Skeletal muscle tissue (tissue), 3 donors: ENCODE measurements at regions not wholly inside any gene's neighbourhood (a gene's known extent, or its start where the extent isn't known, plus 50 kb on each side); places are given as distances from the start of the nearest gene placed in this dataset.

Source experiments
- H3K27ac ChIP-seq: one replicate; pipeline ENCODE4 v1.7.0; 2013; ENCODE audit warnings: mild to moderate bottlenecking, low read depth, low read length, inconsistent platforms
- H3K27me3 ChIP-seq, 3 donors: one replicate each; pipeline ENCODE4 v1.7.0; 2013; ENCODE audit warnings: low read length in 3 of 3; ENCODE audit not compliant: control insufficient read depth in 3 of 3, insufficient read depth in 3 of 3
- H3K36me3 ChIP-seq, 3 donors: one replicate each; pipeline ENCODE4 v1.7.0; 2013; ENCODE audit warnings: low read length in 3 of 3; ENCODE audit not compliant: control insufficient read depth in 3 of 3, insufficient read depth in 3 of 3
- H3K4me1 ChIP-seq, 3 donors: one replicate each; pipeline ENCODE4 v1.7.0; 2013; ENCODE audit warnings: low read length in 3 of 3, mild to moderate bottlenecking in 3 of 3; ENCODE audit not compliant: control insufficient read depth in 3 of 3, insufficient read depth in 3 of 3
- H3K4me3 ChIP-seq, 3 donors: one replicate each; pipeline ENCODE4 v1.7.0; 2013; ENCODE audit warnings: low read length in 3 of 3
- H3K9ac ChIP-seq, 3 donors: one replicate each; pipeline ENCODE4 v1.7.0; 2013; ENCODE audit warnings: low read length in 3 of 3, mild to moderate bottlenecking in 3 of 3, moderate library complexity in 2 of 3, low read depth in 1 of 3
- H3K9me3 ChIP-seq, 3 donors: one replicate each; pipeline ENCODE4 v1.7.0; 2013; ENCODE audit warnings: low read length in 3 of 3; ENCODE audit not compliant: control insufficient read depth in 3 of 3
- donor health status: Osteomylitis.

GRCh38 chr10:111996103-111996502 is 187.5 kb downstream of the GPAM start:
- H3K27me3 ChIP-seq = no peaks in the 10 kb centered on the region
- peaks cover 0 to 6% (median 3%) of the 10 kb centered on the region in 3 donors for H3K9me3 ChIP-seq
- H3K4me3 ChIP-seq = no peak overlapping the region
- H3K9ac ChIP-seq = no peak overlapping the region
- H3K4me1 ChIP-seq = no peaks in the 10 kb centered on the region
- H3K36me3 ChIP-seq = no peaks in the 10 kb centered on the region
- no peak overlapping the region for H3K27ac ChIP-seq

DNA sequence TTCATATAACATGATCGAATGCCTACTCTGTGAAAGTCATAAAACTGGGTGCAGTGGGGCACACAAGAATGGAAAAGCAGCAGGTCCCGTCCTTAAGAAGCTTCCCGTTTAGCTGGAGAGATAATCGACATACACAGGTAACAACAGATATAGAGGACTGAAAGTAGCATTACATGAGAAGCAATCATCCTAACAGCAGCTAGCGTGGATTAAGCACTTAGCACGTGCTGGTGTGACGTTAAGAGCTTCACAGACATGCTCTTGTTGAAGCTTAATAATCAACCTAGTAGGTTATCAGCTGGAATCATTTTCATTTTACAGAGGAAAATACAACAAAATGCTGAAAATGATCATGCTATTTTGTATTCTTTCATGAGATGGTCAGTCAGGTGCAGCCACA is 184.8 kb downstream of the GPAM start:
- H3K4me1 ChIP-seq = no peaks in the 10 kb centered on the region
- H3K27ac ChIP-seq = no peak overlapping the region
- H3K4me3 ChIP-seq = no peak overlapping the region
- H3K36me3 ChIP-seq = no peaks in the 10 kb centered on the region
- no peaks in the 10 kb centered on the region for H3K27me3 ChIP-seq
- H3K9ac ChIP-seq = no peak overlapping the region
- peaks cover 0 to 6% (median 3%) of the 10 kb centered on the region in 3 donors for H3K9me3 ChIP-seq

DNA sequence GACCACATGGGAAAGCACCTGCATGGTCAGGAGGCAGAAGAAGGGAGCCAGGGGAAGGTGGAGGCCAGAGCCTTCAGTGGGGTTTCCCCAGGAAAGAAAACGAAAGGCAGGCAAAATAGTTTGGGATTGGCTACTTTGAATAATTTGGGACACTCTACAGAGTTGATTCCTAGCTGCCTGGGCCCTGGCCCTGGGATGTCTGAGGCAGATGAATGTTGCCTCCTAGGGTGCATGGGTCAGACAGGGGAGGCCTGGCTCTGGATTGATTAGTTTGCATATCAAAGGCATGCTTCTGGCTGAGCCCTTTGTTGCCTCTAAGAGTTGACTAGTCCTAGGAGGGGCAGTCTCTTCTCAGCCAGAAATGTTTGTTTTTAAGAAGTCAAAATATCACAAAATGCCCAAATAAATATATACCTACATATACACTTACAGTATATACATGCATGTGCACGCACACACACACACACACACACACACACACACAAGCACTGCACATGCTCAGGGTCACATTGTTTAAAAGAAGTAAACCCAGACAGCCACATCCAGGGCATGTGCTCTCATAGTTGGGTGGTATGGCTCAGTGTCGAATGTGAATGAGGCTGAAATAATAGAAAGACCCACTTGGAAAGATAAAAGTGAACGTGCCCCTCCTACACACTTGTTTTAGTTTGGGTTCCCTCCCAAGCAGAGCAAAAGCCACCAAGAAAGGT is 184.2 kb downstream of the GPAM start:
- Histone ChIP-seq H3K27me3 (no peaks in the 10 kb centered on the region), H3K9me3 (peaks cover 0 to 6% (median 3%) of the 10 kb centered on the region in 3 donors), H3K4me3 (no peak overlapping the region), H3K4me1 (no peaks in the 10 kb centered on the region), H3K9ac (no peak overlapping the region), H3K36me3 (no peaks in the 10 kb centered on the region), H3K27ac (no peak overlapping the region)

DNA sequence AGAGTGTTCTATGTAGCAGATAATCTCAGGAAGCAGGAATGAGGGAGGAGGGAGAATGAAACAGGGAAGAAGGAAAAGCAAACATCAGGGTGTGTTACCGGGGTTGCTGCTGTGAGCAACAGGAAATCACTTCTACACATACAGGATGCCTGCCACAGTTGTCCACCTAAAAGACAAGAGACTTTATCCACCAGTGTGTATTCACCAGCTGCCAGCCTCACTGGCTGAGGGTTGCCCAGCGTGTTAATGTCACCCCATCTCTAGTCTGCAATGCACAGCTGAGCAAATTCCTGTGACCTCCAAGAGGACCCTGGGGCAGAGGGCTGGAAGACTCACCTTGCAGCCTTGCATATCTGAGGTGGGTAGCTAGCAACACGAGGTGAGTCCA is 183.7 kb downstream of the GPAM start:
- no peak overlapping the region for H3K4me3 ChIP-seq
- no peaks in the 10 kb centered on the region for H3K36me3 ChIP-seq
- no peak overlapping the region for H3K9ac ChIP-seq
- H3K9me3 ChIP-seq = peaks cover 0 to 1% (median 0%) of the 10 kb centered on the region in 3 donors
- H3K4me1 ChIP-seq = no peaks in the 10 kb centered on the region
- H3K27me3 ChIP-seq = no peaks in the 10 kb centered on the region
- H3K27ac ChIP-seq = no peak overlapping the region

DNA sequence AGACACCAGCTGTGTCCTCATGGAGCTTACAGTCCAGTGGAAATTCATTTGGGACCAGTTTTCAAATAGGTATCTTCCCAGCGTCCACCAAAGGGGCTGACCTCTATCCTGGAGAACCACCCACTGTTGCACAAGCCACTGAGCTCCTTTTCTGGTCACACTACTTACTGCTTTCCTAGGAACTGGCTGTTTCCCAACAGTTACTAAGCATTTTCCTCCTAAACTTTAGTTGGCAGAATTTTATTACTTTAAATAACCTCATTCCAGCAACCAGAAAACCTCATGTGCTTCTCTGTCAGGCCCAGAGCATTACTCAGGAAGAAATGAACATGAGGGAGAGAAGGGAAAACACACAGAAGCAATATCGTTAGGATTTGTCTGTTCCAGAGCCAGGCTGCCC is 183.1 kb downstream of the GPAM start:
- Histone ChIP-seq H3K9ac (no peak overlapping the region), H3K9me3 (no peaks in the 10 kb centered on the region), H3K27ac (no peak overlapping the region), H3K36me3 (no peaks in the 10 kb centered on the region), H3K4me1 (no peaks in the 10 kb centered on the region), H3K4me3 (no peak overlapping the region), H3K27me3 (no peaks in the 10 kb centered on the region)

DNA sequence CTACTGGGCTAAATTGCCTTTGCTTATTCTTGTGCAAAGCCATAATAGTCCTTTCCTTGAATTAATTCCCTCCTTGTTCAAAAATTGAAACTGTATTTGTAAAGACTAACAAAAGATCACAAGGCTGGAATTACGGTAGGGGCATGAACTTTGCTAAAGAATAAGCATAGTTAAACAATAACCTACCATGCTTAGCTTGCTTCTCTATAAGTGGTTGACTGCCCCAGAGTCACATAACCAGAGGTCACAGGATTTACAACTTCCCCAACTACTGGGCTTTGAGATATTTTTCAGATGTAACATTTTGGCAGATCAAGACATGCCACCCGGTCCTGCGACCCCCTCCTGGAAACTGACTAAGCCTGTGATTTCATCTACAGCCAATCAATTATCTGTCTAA is 181.4 kb downstream of the GPAM start:
- no peak overlapping the region for H3K27ac ChIP-seq
- no peak overlapping the region for H3K4me3 ChIP-seq
- H3K27me3 ChIP-seq = no peaks in the 10 kb centered on the region
- no peaks in the 10 kb centered on the region for H3K4me1 ChIP-seq
- no peak overlapping the region for H3K9ac ChIP-seq
- H3K9me3 ChIP-seq = no peaks in the 10 kb centered on the region
- no peaks in the 10 kb centered on the region for H3K36me3 ChIP-seq

- Histone ChIP-seq H3K4me1 (no peaks in the 10 kb centered on the region), H3K27me3 (no peaks in the 10 kb centered on the region), H3K27ac (no peak overlapping the region), H3K36me3 (no peaks in the 10 kb centered on the region), H3K9ac (no peak overlapping the region), H3K9me3 (no peaks in the 10 kb centered on the region), H3K4me3 (no peak overlapping the region)
Measured at GRCh38 chr10:112004075-112004474, 179.5 kb downstream of the GPAM start.

- Histone ChIP-seq H3K27me3 (no peaks in the 10 kb centered on the region), H3K36me3 (no peaks in the 10 kb centered on the region), H3K4me3 (no peak overlapping the region), H3K9me3 (no peaks in the 10 kb centered on the region), H3K4me1 (no peaks in the 10 kb centered on the region), H3K9ac (no peak overlapping the region), H3K27ac (no peak overlapping the region)
Measured at GRCh38 chr10:112005044-112005443, 178.5 kb downstream of the GPAM start.

GRCh38 chr10:112006407-112006806 is 177.2 kb downstream of the GPAM start:
- H3K4me3 ChIP-seq = no peak overlapping the region
- no peaks in the 10 kb centered on the region for H3K27me3 ChIP-seq
- no peaks in the 10 kb centered on the region for H3K36me3 ChIP-seq
- H3K9ac ChIP-seq = no peak overlapping the region
- no peaks in the 10 kb centered on the region for H3K4me1 ChIP-seq
- no peaks in the 10 kb centered on the region for H3K9me3 ChIP-seq
- H3K27ac ChIP-seq = no peak overlapping the region

GRCh38 chr10:112006831-112007230 is 176.7 kb downstream of the GPAM start:
- H3K27me3 ChIP-seq = peaks cover 0 to under 1% (median 0%) of the 10 kb centered on the region in 3 donors
- no peak overlapping the region for H3K4me3 ChIP-seq
- H3K9ac ChIP-seq = no peak overlapping the region
- H3K9me3 ChIP-seq = no peaks in the 10 kb centered on the region
- no peak overlapping the region for H3K27ac ChIP-seq
- H3K36me3 ChIP-seq = no peaks in the 10 kb centered on the region
- H3K4me1 ChIP-seq = no peaks in the 10 kb centered on the region
